Neuronal stem cell (in vitro differentiated cells): ENCODE measurements at regions not wholly inside any gene's neighbourhood (a gene's known extent, or its start where the extent isn't known, plus 50 kb on each side); places are given as distances from the start of the nearest gene placed in this dataset.

ENCODE experiments used
- DNase-seq: peaks from one replicate; pipeline ENCODE4 v3.0.0-alpha.2; 2013; ENCODE audit warnings: low spot score
- H2AFZ ChIP-seq: one replicate; pipeline ENCODE4 v1.6.1; 2013; ENCODE audit warnings: mild to moderate bottlenecking, low read length, inconsistent platforms
- H2AK5ac ChIP-seq: 2 replicates; pipeline ENCODE4 v1.6.1; 2013; ENCODE audit warnings: low read depth, mild to moderate bottlenecking, inconsistent platforms, low read length, moderate library complexity, mixed read lengths
- H2BK120ac ChIP-seq: 2 replicates; pipeline ENCODE4 v1.6.1; 2013; ENCODE audit warnings: low read depth, mild to moderate bottlenecking, inconsistent platforms, low read length, moderate library complexity, mixed read lengths
- H2BK12ac ChIP-seq: one replicate; pipeline ENCODE4 v1.6.1; 2013; ENCODE audit warnings: low read length, inconsistent platforms
- H2BK15ac ChIP-seq: 2 replicates; pipeline ENCODE4 v1.6.1; 2013; ENCODE audit warnings: mild to moderate bottlenecking, low read length, inconsistent platforms, mixed read lengths
- H2BK5ac ChIP-seq: one replicate; pipeline ENCODE4 v1.6.1; 2013; ENCODE audit warnings: inconsistent platforms, mild to moderate bottlenecking, low read length, moderate library complexity
- H3K14ac ChIP-seq: one replicate; pipeline ENCODE4 v1.6.1; 2013; ENCODE audit warnings: low read length, inconsistent platforms
- H3K18ac ChIP-seq: 2 replicates; pipeline ENCODE4 v1.6.1; 2013; ENCODE audit warnings: low read length, inconsistent platforms
- H3K23ac ChIP-seq: 2 replicates; pipeline ENCODE4 v1.6.1; 2013; ENCODE audit warnings: low read depth, mild to moderate bottlenecking, mixed read lengths, low read length, inconsistent platforms; ENCODE audit not compliant: poor library complexity
- H3K27ac ChIP-seq: replicated peaks from 3 replicates; pipeline ENCODE4 v1.5.1; 2013; ENCODE audit warnings: low read length, inconsistent platforms
- H3K27me3 ChIP-seq, 3 experiments: 2 replicates each; pipeline ENCODE4 v1.6.1; 2013; ENCODE audit warnings: low read length in 3 of 3, mild to moderate bottlenecking in 2 of 3, inconsistent platforms in 1 of 3, low read depth in 1 of 3, mixed read lengths in 1 of 3, moderate library complexity in 1 of 3; ENCODE audit not compliant: control insufficient read depth in 3 of 3, insufficient read depth in 3 of 3
- H3K36me3 ChIP-seq, 2 donors: replicated peaks in 1 of 2; 2 replicates each; pipeline ENCODE4 v1.6.1; 2013; ENCODE audit warnings: low read length in 2 of 2; ENCODE audit not compliant: control insufficient read depth in 2 of 2, insufficient read depth in 2 of 2
- H3K4ac ChIP-seq: 2 replicates; pipeline ENCODE4 v1.6.1; 2013; ENCODE audit warnings: inconsistent platforms, mild to moderate bottlenecking, low read length, moderate library complexity
- H3K4me1 ChIP-seq, 2 donors: 1 replicate in 1 of 2; 2 replicates in 1 of 2; pipeline ENCODE4 v1.6.1; 2013; ENCODE audit warnings: low read length in 2 of 2, low read depth in 1 of 2; ENCODE audit not compliant: control insufficient read depth in 2 of 2, insufficient read depth in 1 of 2
- H3K4me2 ChIP-seq: one replicate; pipeline ENCODE4 v1.6.1; 2013; ENCODE audit warnings: mild to moderate bottlenecking, low read length, inconsistent platforms; ENCODE audit not compliant: insufficient read depth, poor library complexity, severe bottlenecking
- H3K4me3 ChIP-seq, 2 donors: 2 replicates each; pipeline ENCODE4 v1.5.1; 2013; ENCODE audit warnings: low read length in 2 of 2, mild to moderate bottlenecking in 2 of 2, inconsistent platforms in 1 of 2, moderate library complexity in 1 of 2
- H3K79me1 ChIP-seq: one replicate; pipeline ENCODE4 v1.6.1; 2013; ENCODE audit warnings: low read depth, mild to moderate bottlenecking, inconsistent platforms, low read length, moderate library complexity
- H3K9ac ChIP-seq: one replicate; pipeline ENCODE4 v1.6.1; 2013; ENCODE audit warnings: mild to moderate bottlenecking, low read depth, low read length, inconsistent platforms; ENCODE audit not compliant: poor library complexity
- H3K9me3 ChIP-seq, 2 donors: replicated peaks in 1 of 2; 2 replicates each; pipeline versions ENCODE3 to v1.6.1; 2013; ENCODE audit warnings: low read length in 2 of 2, mild to moderate bottlenecking in 2 of 2, inconsistent platforms in 1 of 2, low read depth in 1 of 2, mixed read lengths in 1 of 2, moderate library complexity in 1 of 2; ENCODE audit not compliant: control insufficient read depth in 2 of 2, insufficient read depth in 1 of 2
- H4K8ac ChIP-seq: one replicate; pipeline ENCODE4 v1.6.1; 2013; ENCODE audit warnings: low read depth, mild to moderate bottlenecking, inconsistent platforms, low read length, moderate library complexity
- H4K91ac ChIP-seq: one replicate; pipeline ENCODE4 v1.6.1; 2013; ENCODE audit warnings: low read length, low read depth, mild to moderate bottlenecking, inconsistent platforms; ENCODE audit not compliant: poor library complexity
- WGBS, 2 donors: extraction: QIAGEN DNeasy Blood & Tissue Kit; methylation state at CpG; one replicate each; pipeline ENCODE4 v1.1.7; 2013; ENCODE audit warnings: missing lambda C conversion rate in 2 of 2, mixed read lengths in 1 of 2; ENCODE audit not compliant: insufficient read length in 2 of 2, insufficient replicate concordance in 1 of 2; ENCODE audit errors: extremely low coverage in 2 of 2; 5-methylcytosine and 5-hydroxymethylcytosine counted together

- Histone ChIP-seq H3K4ac (no peak overlapping the region), H4K91ac (no peak overlapping the region), H3K4me2 (no peak overlapping the region), H2AK5ac (no peak overlapping the region), H3K14ac (no peak overlapping the region), H3K79me1 (no peaks in the 10 kb centered on the region), H2AFZ (no peak overlapping the region), H3K9ac (no peak overlapping the region), H3K9me3 (no peaks in the 10 kb centered on the region), H3K36me3 (no peaks in the 10 kb centered on the region), H3K23ac (no peak overlapping the region), H3K4me3 (no peak overlapping the region), H3K18ac (no peak overlapping the region), H2BK120ac (no peak overlapping the region), H4K8ac (no peak overlapping the region), H3K27ac (no peak overlapping the region), H2BK12ac (no peak overlapping the region), H3K27me3 (no peaks in the 10 kb centered on the region), H3K4me1 (peaks cover 0 to 4% of the 10 kb centered on the region in 2 donors), H2BK5ac (no peak overlapping the region), H2BK15ac (no peak overlapping the region)
- no CpG with 5 or more reads among the region's 2 CpGs for WGBS, 2 donors
- no peak for DNase-seq
These were observed 108.1 kb upstream of the LSAMP start for GRCh38 chr3:116553355-116553754.

GRCh38 chr3:116561529-116561928 is 116.2 kb upstream of the LSAMP start:
- Histone ChIP-seq H3K9ac (no peak overlapping the region), H3K4me3 (no peak overlapping the region), H4K91ac (no peak overlapping the region), H3K27me3 (no peaks in the 10 kb centered on the region), H3K36me3 (no peaks in the 10 kb centered on the region), H3K14ac (no peak overlapping the region), H4K8ac (no peak overlapping the region), H2AFZ (no peak overlapping the region), H3K18ac (no peak overlapping the region), H2BK15ac (no peak overlapping the region), H3K9me3 (no peaks in the 10 kb centered on the region), H2BK12ac (no peak overlapping the region), H3K79me1 (no peaks in the 10 kb centered on the region), H2BK5ac (no peak overlapping the region), H2AK5ac (no peak overlapping the region), H3K4ac (no peak overlapping the region), H3K4me1 (no peaks in the 10 kb centered on the region), H2BK120ac (no peak overlapping the region), H3K23ac (no peak overlapping the region), H3K27ac (no peak overlapping the region), H3K4me2 (no peak overlapping the region)
- WGBS, 2 donors = no CpG with 5 or more reads among the region's 3 CpGs
- no peak for DNase-seq

GRCh38 chr3:116563351-116563750 is 118.1 kb upstream of the LSAMP start:
- Histone ChIP-seq H4K91ac (no peak overlapping the region), H3K18ac (no peak overlapping the region), H3K4me3 (no peak overlapping the region), H2BK12ac (no peak overlapping the region), H3K14ac (no peak overlapping the region), H3K79me1 (no peaks in the 10 kb centered on the region), H3K4me2 (no peak overlapping the region), H2BK15ac (no peak overlapping the region), H3K27ac (no peak overlapping the region), H3K9ac (no peak overlapping the region), H3K9me3 (no peaks in the 10 kb centered on the region), H2BK5ac (no peak overlapping the region), H3K4me1 (no peaks in the 10 kb centered on the region), H2BK120ac (no peak overlapping the region), H3K27me3 (no peaks in the 10 kb centered on the region), H3K23ac (no peak overlapping the region), H3K4ac (no peak overlapping the region), H4K8ac (no peak overlapping the region), H2AFZ (no peak overlapping the region), H3K36me3 (no peaks in the 10 kb centered on the region), H2AK5ac (no peak overlapping the region)
- no peak for DNase-seq
- WGBS, 2 donors = no CpG with 5 or more reads among the region's 2 CpGs

- Histone ChIP-seq H4K91ac (no peak overlapping the region), H3K79me1 (no peaks in the 10 kb centered on the region), H3K27me3 (no peaks in the 10 kb centered on the region)
These were observed 121.2 kb upstream of the LSAMP start for GRCh38 chr3:116566478-116566960.

More at GRCh38 chr3:116566478-116566960, 121.2 kb upstream of the LSAMP start:
- H2BK120ac ChIP-seq = no peak overlapping the region
- no peak overlapping the region for H3K23ac ChIP-seq
- no peaks in the 10 kb centered on the region for H3K4me1 ChIP-seq
- no peak overlapping the region for H3K4ac ChIP-seq
- no peak overlapping the region for H3K14ac ChIP-seq
- H2AFZ ChIP-seq = no peak overlapping the region
- no peak overlapping the region for H3K4me3 ChIP-seq
- H2BK12ac ChIP-seq = no peak overlapping the region
- no peak overlapping the region for H4K8ac ChIP-seq
- no peak overlapping the region for H2AK5ac ChIP-seq
- no peaks in the 10 kb centered on the region for H3K9me3 ChIP-seq
- DNase-seq = no peak
- no peak overlapping the region for H3K27ac ChIP-seq
- H3K9ac ChIP-seq = no peak overlapping the region
- no peak overlapping the region for H3K18ac ChIP-seq
- no peak overlapping the region for H2BK5ac ChIP-seq
- no peaks in the 10 kb centered on the region for H3K36me3 ChIP-seq
- H2BK15ac ChIP-seq = no peak overlapping the region
- no peak overlapping the region for H3K4me2 ChIP-seq
